ENCODE measurements at regions not wholly inside any gene's neighbourhood (a gene's known extent, or its start where the extent isn't known, plus 50 kb on each side); places are given as distances from the start of the nearest gene placed in this dataset.

DNA sequence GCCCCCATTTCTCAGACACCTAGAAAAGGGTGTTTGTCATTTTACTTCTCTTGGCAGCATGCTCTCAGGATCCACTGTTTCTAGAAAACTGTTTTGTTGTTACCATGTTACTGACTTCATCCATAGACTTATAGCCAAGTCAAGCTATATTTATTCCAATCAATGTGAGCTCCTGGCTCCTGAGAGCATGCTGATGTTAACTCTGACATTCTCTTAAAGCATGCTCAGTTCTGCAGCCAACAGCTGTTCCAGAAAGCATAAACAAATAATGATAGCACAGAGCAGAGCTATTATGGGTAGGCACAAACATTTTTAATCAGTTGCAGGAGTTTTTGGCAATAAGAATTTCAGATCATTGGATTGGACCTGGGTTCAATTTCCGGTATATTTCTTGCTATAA lies 92.4 kb upstream of the CEP85L start:
- CTCF ChIA-PET: no interaction called here
- no peak for ATAC-seq

DNA sequence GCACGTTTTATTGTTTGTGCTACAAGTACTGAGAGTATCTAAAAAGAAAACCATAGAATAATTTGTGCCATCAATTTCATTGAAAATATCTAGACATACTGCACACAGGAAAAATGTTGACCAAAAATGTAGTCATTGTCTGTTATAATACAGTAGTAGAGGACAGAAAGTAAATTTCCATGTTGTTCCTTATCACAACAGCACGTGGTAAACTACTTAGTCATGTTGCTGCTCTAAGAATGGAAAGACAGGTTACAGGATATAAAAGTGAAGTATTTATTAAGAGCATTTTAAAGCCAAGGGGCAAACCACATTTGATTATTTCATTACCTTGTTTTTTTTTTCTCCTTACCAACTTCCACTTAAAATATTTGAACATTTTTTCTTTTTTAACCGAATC lies 89.0 kb upstream of the CEP85L start:
- no peaks in the 10 kb centered on the region for H3K27me3 ChIP-seq (replicated peaks in 1 of 2; ENCODE audit: control insufficient read depth in 2 of 2, insufficient read depth in 2 of 2, low read length in 1 of 2)
- RAD21 ChIA-PET (ENCODE audit: unreplicated experiment): no interaction called here
- no peak overlapping the region for H3K4me2 ChIP-seq (ENCODE audit: control insufficient read depth, insufficient read depth)
- H3K4me1 ChIP-seq (ENCODE audit: control insufficient read depth, insufficient read depth, low read length): no peaks in the 10 kb centered on the region; the same call in 1 of the 2 replicates
- DNase-seq (ENCODE audit: low read depth, low spot score) (no peak), ATAC-seq (no peak), FAIRE-seq (no peak)
- no peaks in the 10 kb centered on the region for H3K9me3 ChIP-seq (replicated peaks; ENCODE audit: control insufficient read depth, insufficient read depth, low read length)
- in situ Hi-C loops (cut with MboI) (no loop called here), intact Hi-C loops (cut with micrococcal nuclease; ENCODE audit: unreplicated experiment) (no loop called here)
- no peak overlapping the region for H2AFZ ChIP-seq (ENCODE audit: control insufficient read depth, low read depth, low read length)
- SMC1A ChIA-PET (ENCODE audit: uncharacterized antibody, unreplicated experiment): no interaction called here
- CTCF ChIA-PET: interaction anchor here (1.0 kb wide), 1 partner anchor 52 kb away, joined by 4 read pairs; no protein-coding TSS in a partner anchor
- H4K20me1 ChIP-seq (ENCODE audit: control insufficient read depth, insufficient read depth): no peaks in the 10 kb centered on the region
- H3K79me2 ChIP-seq (ENCODE audit: control insufficient read depth, insufficient read depth, low read length): no peaks in the 10 kb centered on the region
- BruUV-seq (replicated peaks): no TSS peak
- no peak overlapping the region for H3K27ac ChIP-seq (ENCODE audit: control insufficient read depth, insufficient read depth)
- H3K4me3 ChIP-seq: no peak overlapping the region
- no peaks in the 10 kb centered on the region for H3K36me3 ChIP-seq (ENCODE audit: control insufficient read depth in 2 of 2, insufficient read depth in 2 of 2, low read length in 1 of 2)
- POLR2A ChIA-PET: no interaction called here
- no peak overlapping the region for H3K9ac ChIP-seq (ENCODE audit: control insufficient read depth, insufficient read depth, low read length)
- 31% methylated on average over 3 of the region's 3 CpGs for WGBS (ENCODE audit: insufficient coverage, insufficient replicate concordance, low lambda C conversion rate, missing lambda C conversion rate)
- TF ChIP-seq USF2 (IDR thresholded peaks at IDR 0.05; ENCODE audit: borderline replicate concordance, low read depth, low read length): no peak
- no peak for TF ChIP-seq RELB (IDR thresholded peaks at IDR 0.05; ENCODE audit: low read depth)
- TF ChIP-seq RB1 (IDR thresholded peaks at IDR 0.05; ENCODE audit: borderline replicate concordance): no peak
- TF ChIP-seq MYC (IDR thresholded peaks at IDR 0.05; ENCODE audit: insufficient read depth, insufficient read length, insufficient replicate concordance, low read length, severe bottlenecking): no peak
- no peak for TF ChIP-seq ASH2L (IDR thresholded peaks at IDR 0.05; ENCODE audit: borderline replicate concordance, low read depth)
- TF ChIP-seq SRF (IDR thresholded peaks at IDR 0.05; ENCODE audit: low read depth in 2 of 2, low read length in 2 of 2): no peak
- no peak for TF ChIP-seq SREBF1 (IDR thresholded peaks at IDR 0.05; ENCODE audit: low read length)
- TF ChIP-seq CEBPB (IDR thresholded peaks at IDR 0.05; ENCODE audit: borderline replicate concordance in 1 of 2, low read depth in 2 of 2, low read length in 2 of 2): no peak
- TF ChIP-seq PAX8 (IDR thresholded peaks at IDR 0.05): no peak
- no peak for TF ChIP-seq MAX (IDR thresholded peaks at IDR 0.05; ENCODE audit: low read depth, low read length)
- no peak for TF ChIP-seq MYB (IDR thresholded peaks at IDR 0.05; ENCODE audit: borderline replicate concordance, low read depth, low read length)

More for the DNA sequence above, 92.4 kb upstream of the CEP85L start:
- Histone ChIP-seq H2AFZ (ENCODE audit: control insufficient read depth, low read depth, low read length) (no peak overlapping the region), H3K79me2 (ENCODE audit: control insufficient read depth, insufficient read depth, low read length) (no peaks in the 10 kb centered on the region), H3K4me2 (ENCODE audit: control insufficient read depth, insufficient read depth) (no peak overlapping the region), H3K36me3 (ENCODE audit: control insufficient read depth in 2 of 2, insufficient read depth in 2 of 2, low read length in 1 of 2) (no peaks in the 10 kb centered on the region), H3K9me3 (replicated peaks; ENCODE audit: control insufficient read depth, insufficient read depth, low read length) (no peaks in the 10 kb centered on the region), H3K4me3 (no peak overlapping the region), H3K27ac (ENCODE audit: control insufficient read depth, insufficient read depth) (no peak overlapping the region), H3K4me1 (ENCODE audit: control insufficient read depth, insufficient read depth, low read length) (peaks cover 11% of the 10 kb centered on the region), H3K9ac (ENCODE audit: control insufficient read depth, insufficient read depth, low read length) (no peak overlapping the region), H4K20me1 (ENCODE audit: control insufficient read depth, insufficient read depth) (no peaks in the 10 kb centered on the region), H3K27me3 (replicated peaks in 1 of 2; ENCODE audit: control insufficient read depth in 2 of 2, insufficient read depth in 2 of 2, low read length in 1 of 2) (no peaks in the 10 kb centered on the region)
- TF ChIP-seq DPF2 (IDR thresholded peaks at IDR 0.05) (no peak), FOXM1 (IDR thresholded peaks at IDR 0.05; ENCODE audit: low read depth, low read length) (no peak), STAT1 (conservative IDR thresholded peaks at IDR 0.05) (no peak), HDAC6 (IDR thresholded peaks at IDR 0.05; ENCODE audit: unreplicated experiment) (no peak), KAT2A (conservative IDR thresholded peaks at IDR 0.05; ENCODE audit: control insufficient read depth, low read depth, low read length) (no peak)
- TF ChIP-seq, protein P1, sequence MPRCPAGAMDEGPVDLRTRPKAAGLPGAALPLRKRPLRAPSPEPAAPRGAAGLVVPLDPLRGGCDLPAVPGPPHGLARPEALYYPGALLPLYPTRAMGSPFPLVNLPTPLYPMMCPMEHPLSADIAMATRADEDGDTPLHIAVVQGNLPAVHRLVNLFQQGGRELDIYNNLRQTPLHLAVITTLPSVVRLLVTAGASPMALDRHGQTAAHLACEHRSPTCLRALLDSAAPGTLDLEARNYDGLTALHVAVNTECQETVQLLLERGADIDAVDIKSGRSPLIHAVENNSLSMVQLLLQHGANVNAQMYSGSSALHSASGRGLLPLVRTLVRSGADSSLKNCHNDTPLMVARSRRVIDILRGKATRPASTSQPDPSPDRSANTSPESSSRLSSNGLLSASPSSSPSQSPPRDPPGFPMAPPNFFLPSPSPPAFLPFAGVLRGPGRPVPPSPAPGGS (IDR thresholded peaks at IDR 0.05; ENCODE audit: borderline replicate concordance, insufficient read depth, low read depth, low read length, poor library complexity, severe bottlenecking): no peak
- BruUV-seq (replicated peaks): no TSS peak
- 73% methylated on average over 1 of the region's 1 CpG for WGBS (ENCODE audit: insufficient coverage, insufficient replicate concordance, low lambda C conversion rate, missing lambda C conversion rate)
- no peak for DNase-seq (ENCODE audit: low read depth, low spot score)
- SMC1A ChIA-PET (ENCODE audit: uncharacterized antibody, unreplicated experiment): no interaction called here
- in situ Hi-C loops (cut with MboI): no loop called here
- POLR2A ChIA-PET: interaction anchor here (0.9 kb wide), 1 partner anchor 32 kb away, joined by 8 read pairs; no protein-coding TSS in a partner anchor
- FAIRE-seq: no peak
- intact Hi-C loops (cut with micrococcal nuclease; ENCODE audit: unreplicated experiment): no loop called here
- RAD21 ChIA-PET (ENCODE audit: unreplicated experiment): no interaction called here

Measured in GM12878 (cell line).